HL-60 (cell line): ENCODE measurements at regions not wholly inside any gene's neighbourhood (a gene's known extent, or its start where the extent isn't known, plus 50 kb on each side); places are given as distances from the start of the nearest gene placed in this dataset.

Experiments used
- DNase-seq, 2 experiments: peaks; one replicate each; pipeline ENCODE4 v3.0.0-alpha.2; 2010 to 2020; ENCODE audit warnings: low read depth in 1 of 2, low spot score in 1 of 2
- H3K27ac ChIP-seq: fragments of 250-450 bp; sonication (Bioruptor Pico); replicated peaks from 2 replicates; pipeline ENCODE4 v1.5.1; 2020; ENCODE audit warnings: mild to moderate bottlenecking, moderate library complexity
- H3K27me3 ChIP-seq: fragments of 250-450 bp; sonication (Bioruptor Pico); 2 replicates; pipeline ENCODE4 v1.5.1; 2021; ENCODE audit warnings: mild to moderate bottlenecking, moderate library complexity; ENCODE audit not compliant: insufficient read depth, poor library complexity, severe bottlenecking
- H3K4me3 ChIP-seq: replicated peaks from 2 replicates; pipeline ENCODE4 v1.5.1; 2011; ENCODE audit warnings: mild to moderate bottlenecking, control low read depth, low read length; ENCODE audit not compliant: insufficient read depth
- GABPA ChIP-seq: IDR thresholded peaks from 2 replicates; pipeline ENCODE4 v1.6.1; 2012; ENCODE audit warnings: low read depth
- POLR2AphosphoS5 ChIP-seq: IDR thresholded peaks from 2 replicates; pipeline ENCODE4 v1.6.1; 2012; ENCODE audit warnings: low read depth
- SPI1 ChIP-seq: IDR thresholded peaks from 2 replicates; pipeline ENCODE4 v1.6.1; 2012; ENCODE audit warnings: low read depth, mild to moderate bottlenecking, borderline replicate concordance
- TF ChIP-seq, protein P1 (sequence below): IDR thresholded peaks from 2 replicates; pipeline ENCODE4 v1.6.1; 2012; ENCODE audit warnings: low read depth; ENCODE audit not compliant: insufficient replicate concordance
- TF ChIP-seq, protein P2 (sequence below): IDR thresholded peaks from one replicate; pipeline ENCODE4 v1.5.1; 2011; ENCODE audit warnings: low read length, control low read depth, inconsistent platforms; ENCODE audit not compliant: insufficient read depth

DNA sequence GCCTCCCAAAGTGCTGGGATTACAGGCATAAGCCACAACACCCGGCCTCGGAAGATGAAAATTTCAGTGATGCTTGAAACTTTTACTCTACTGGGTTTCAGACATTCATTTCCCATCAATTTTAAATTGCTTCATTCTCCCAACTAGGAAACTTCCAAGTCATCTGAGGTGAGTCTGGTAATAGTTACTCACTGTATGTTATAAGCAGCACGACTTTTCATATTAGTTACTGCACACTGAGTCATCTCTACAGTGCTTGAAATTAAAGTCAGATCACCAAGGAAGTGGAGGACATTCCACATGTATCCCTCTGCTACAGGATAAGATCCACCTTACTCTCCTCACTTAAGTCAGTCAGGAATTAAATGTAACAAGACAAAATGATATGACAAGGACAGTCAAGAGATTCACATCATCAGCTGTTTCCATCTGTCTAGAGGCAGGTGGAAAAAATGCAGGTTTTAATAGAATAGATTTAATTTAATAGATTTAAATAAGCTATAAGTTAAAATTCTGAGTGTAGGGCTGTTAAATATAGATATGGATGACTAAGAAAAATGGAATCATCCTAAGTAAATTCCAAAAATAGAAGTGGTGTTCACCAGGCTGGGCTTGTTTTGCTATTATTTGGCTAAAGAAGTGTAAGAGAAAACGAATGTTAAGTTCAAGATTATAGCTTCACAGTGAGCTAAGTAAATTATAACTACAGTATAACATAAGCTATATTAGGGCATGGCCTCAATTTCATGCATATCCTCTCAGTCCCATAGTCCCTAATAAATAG lies 104.4 kb downstream of the TMCO5A start:
- Histone ChIP-seq H3K27ac (no peak overlapping the region), H3K27me3 (no peaks in the 10 kb centered on the region), H3K4me3 (no peak overlapping the region)
- TF ChIP-seq, protein P1, sequence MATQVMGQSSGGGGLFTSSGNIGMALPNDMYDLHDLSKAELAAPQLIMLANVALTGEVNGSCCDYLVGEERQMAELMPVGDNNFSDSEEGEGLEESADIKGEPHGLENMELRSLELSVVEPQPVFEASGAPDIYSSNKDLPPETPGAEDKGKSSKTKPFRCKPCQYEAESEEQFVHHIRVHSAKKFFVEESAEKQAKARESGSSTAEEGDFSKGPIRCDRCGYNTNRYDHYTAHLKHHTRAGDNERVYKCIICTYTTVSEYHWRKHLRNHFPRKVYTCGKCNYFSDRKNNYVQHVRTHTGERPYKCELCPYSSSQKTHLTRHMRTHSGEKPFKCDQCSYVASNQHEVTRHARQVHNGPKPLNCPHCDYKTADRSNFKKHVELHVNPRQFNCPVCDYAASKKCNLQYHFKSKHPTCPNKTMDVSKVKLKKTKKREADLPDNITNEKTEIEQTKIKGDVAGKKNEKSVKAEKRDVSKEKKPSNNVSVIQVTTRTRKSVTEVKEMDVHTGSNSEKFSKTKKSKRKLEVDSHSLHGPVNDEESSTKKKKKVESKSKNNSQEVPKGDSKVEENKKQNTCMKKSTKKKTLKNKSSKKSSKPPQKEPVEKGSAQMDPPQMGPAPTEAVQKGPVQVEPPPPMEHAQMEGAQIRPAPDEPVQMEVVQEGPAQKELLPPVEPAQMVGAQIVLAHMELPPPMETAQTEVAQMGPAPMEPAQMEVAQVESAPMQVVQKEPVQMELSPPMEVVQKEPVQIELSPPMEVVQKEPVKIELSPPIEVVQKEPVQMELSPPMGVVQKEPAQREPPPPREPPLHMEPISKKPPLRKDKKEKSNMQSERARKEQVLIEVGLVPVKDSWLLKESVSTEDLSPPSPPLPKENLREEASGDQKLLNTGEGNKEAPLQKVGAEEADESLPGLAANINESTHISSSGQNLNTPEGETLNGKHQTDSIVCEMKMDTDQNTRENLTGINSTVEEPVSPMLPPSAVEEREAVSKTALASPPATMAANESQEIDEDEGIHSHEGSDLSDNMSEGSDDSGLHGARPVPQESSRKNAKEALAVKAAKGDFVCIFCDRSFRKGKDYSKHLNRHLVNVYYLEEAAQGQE: no peak
- TF ChIP-seq SPI1: no peak
- TF ChIP-seq GABPA: no peak
- no peak for TF ChIP-seq POLR2AphosphoS5
- TF ChIP-seq, protein P2, sequence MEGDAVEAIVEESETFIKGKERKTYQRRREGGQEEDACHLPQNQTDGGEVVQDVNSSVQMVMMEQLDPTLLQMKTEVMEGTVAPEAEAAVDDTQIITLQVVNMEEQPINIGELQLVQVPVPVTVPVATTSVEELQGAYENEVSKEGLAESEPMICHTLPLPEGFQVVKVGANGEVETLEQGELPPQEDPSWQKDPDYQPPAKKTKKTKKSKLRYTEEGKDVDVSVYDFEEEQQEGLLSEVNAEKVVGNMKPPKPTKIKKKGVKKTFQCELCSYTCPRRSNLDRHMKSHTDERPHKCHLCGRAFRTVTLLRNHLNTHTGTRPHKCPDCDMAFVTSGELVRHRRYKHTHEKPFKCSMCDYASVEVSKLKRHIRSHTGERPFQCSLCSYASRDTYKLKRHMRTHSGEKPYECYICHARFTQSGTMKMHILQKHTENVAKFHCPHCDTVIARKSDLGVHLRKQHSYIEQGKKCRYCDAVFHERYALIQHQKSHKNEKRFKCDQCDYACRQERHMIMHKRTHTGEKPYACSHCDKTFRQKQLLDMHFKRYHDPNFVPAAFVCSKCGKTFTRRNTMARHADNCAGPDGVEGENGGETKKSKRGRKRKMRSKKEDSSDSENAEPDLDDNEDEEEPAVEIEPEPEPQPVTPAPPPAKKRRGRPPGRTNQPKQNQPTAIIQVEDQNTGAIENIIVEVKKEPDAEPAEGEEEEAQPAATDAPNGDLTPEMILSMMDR: no peak
- DNase-seq: no peak

DNA sequence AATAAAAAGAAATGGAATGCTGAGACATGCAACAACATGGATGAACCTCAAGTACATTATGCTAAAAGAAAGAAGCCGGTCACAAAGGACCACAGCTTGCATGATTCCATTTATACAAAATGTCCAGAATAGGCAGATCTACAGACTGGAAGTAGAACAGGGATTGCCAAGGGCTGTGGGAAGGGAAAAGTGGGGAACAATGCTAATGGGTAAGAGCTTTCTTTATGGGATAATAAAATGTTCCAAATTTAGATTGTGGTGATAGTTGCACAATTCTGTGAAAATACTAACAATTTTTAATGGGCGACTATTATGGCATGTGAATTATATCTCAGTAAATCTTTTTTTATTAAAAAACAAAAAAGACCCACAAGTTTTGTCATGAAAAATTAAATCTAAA lies 106.2 kb downstream of the TMCO5A start:
- DNase-seq: no peak
- no peaks in the 10 kb centered on the region for H3K27me3 ChIP-seq
- H3K4me3 ChIP-seq: no peak overlapping the region
- TF ChIP-seq SPI1 (no peak), POLR2AphosphoS5 (no peak), GABPA (no peak)
- TF ChIP-seq, protein P1: no peak
- TF ChIP-seq, protein P2: no peak
- H3K27ac ChIP-seq: no peak overlapping the region

DNA sequence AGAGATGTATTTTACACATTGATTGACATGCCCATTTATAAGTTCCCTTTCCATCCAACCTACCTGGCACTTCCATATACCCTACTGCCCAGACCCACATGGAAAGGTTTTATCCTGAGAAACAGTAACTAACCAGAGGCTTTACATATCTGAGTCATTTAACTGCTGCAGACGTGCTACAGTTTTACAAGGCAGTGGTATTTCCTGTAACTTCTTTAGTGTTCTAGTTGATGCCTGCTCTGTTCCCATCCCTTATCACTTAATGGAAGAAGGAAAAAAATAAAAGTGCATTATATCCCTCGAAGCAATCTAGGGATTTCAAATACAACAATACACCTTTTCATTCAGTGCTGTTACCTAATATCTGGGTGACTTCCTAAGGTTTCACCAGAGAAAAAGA lies 107.1 kb downstream of the TMCO5A start:
- H3K4me3 ChIP-seq: no peak overlapping the region
- DNase-seq: no peak
- H3K27ac ChIP-seq: no peak overlapping the region
- TF ChIP-seq SPI1: no peak
- TF ChIP-seq GABPA: no peak
- TF ChIP-seq, protein P2: no peak
- TF ChIP-seq, protein P1: no peak
- no peak for TF ChIP-seq POLR2AphosphoS5
- no peaks in the 10 kb centered on the region for H3K27me3 ChIP-seq
